ENCODE measurements at regions not wholly inside any gene's neighbourhood (a gene's known extent, or its start where the extent isn't known, plus 50 kb on each side); places are given as distances from the start of the nearest gene placed in this dataset.

- TF ChIP-seq CTCF (IDR thresholded peaks at IDR 0.05; ENCODE audit: insufficient read depth, low read length, poor library complexity, severe bottlenecking) (no peak), EZH2phosphoT487 (conservative IDR thresholded peaks at IDR 0.05; ENCODE audit: low read length) (no peak)
Observed at GRCh38 chr13:61722119-61722518, 306.5 kb upstream of the PCDH20 start.

Measured in SU-DHL-6 (cell line).